ENCODE measurements at regions not wholly inside any gene's neighbourhood (a gene's known extent, or its start where the extent isn't known, plus 50 kb on each side); places are given as distances from the start of the nearest gene placed in this dataset.

DNA sequence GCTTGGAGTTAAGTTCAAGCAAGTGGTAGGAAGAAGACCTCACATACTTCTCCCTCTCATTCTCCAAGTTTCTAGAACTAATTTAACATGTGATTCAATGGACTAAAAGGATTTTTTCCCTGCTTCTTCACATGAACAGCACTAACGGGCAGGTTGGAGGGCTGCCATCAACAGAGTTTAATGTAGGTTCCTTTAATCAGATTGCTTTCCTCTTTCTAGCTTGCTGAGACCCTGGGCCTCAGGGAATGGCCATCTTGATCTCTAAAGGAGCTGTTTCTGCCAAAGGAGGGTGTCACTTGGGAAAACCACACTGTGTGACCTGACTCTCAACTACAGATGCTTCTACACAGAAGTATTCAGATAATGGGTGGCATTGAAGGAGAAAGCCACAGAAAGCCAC is 223.3 kb downstream of the PIK3R1 start:
- Histone ChIP-seq H3K9me3 (no peaks in the 10 kb centered on the region), H3K27ac (no peak overlapping the region), H3K4me3 (no peak overlapping the region), H3K36me3 (no peaks in the 10 kb centered on the region), H3K4me1 (peaks cover 0 to 21% (median 0%) of the 10 kb centered on the region in 4 donors), H3K27me3 (no peaks in the 10 kb centered on the region)
- TF ChIP-seq POLR2AphosphoS5 (IDR thresholded peaks at IDR 0.05) (no peak), EP300 (IDR thresholded peaks at IDR 0.05; ENCODE audit: low read depth) (no peak), POLR2A (IDR thresholded peaks at IDR 0.05) (no peak)
- TF ChIP-seq, protein P1, sequence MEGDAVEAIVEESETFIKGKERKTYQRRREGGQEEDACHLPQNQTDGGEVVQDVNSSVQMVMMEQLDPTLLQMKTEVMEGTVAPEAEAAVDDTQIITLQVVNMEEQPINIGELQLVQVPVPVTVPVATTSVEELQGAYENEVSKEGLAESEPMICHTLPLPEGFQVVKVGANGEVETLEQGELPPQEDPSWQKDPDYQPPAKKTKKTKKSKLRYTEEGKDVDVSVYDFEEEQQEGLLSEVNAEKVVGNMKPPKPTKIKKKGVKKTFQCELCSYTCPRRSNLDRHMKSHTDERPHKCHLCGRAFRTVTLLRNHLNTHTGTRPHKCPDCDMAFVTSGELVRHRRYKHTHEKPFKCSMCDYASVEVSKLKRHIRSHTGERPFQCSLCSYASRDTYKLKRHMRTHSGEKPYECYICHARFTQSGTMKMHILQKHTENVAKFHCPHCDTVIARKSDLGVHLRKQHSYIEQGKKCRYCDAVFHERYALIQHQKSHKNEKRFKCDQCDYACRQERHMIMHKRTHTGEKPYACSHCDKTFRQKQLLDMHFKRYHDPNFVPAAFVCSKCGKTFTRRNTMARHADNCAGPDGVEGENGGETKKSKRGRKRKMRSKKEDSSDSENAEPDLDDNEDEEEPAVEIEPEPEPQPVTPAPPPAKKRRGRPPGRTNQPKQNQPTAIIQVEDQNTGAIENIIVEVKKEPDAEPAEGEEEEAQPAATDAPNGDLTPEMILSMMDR (IDR thresholded peaks at IDR 0.05), result no peak
- intact Hi-C loops (cut with DNase I; ENCODE audit: low total_unique reads) (no loop called here), in situ Hi-C loops (cut with MboI; ENCODE audit: low pct_ligation_motif_present in 1 of 4, low pct_unique_long_range_greater_than_20kb in 1 of 4, low sequenced_read_pairs in 3 of 4) (no loop called here)
- WGBS, 2 donors (ENCODE audit: low coverage in 1 of 2), result 48% methylated on average over 1 of the region's 1 CpG; no CpG with 5 or more reads in 1 of the 2 donors
- no peak for DNase-seq

DNA sequence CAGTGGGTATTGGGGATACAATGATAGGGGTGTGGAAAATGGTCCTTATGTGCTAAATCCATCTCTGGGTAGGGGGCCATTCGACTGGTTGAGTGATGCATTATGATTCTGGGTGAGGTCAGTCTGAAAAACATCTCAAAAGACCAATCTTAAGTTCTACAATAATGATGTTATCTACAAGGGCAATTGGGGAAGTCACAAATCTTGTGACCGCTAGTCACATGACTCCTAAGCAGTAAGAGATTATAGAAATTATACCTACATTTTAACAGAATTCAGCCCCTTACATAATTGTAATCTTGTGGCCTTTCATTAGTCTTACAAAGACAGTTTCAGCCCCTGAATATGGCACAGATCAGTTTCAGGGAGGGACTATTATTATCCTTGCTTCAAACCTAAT is 224.7 kb downstream of the PIK3R1 start:
- no peaks in the 10 kb centered on the region for H3K27me3 ChIP-seq
- H3K4me1 ChIP-seq, result peaks cover 8 to 15% (median 11%) of the 10 kb centered on the region in 4 donors
- in situ Hi-C loops (cut with MboI; ENCODE audit: low pct_ligation_motif_present in 1 of 4, low pct_unique_long_range_greater_than_20kb in 1 of 4, low sequenced_read_pairs in 3 of 4), result no loop called here
- WGBS, 2 donors (ENCODE audit: low coverage in 1 of 2), result 88 to 92% methylated on average over 1 to 2 of the region's 2 CpGs
- no peaks in the 10 kb centered on the region for H3K9me3 ChIP-seq
- H3K36me3 ChIP-seq, result no peaks in the 10 kb centered on the region
- H3K4me3 ChIP-seq, result no peak overlapping the region
- H3K27ac ChIP-seq, result no peak overlapping the region
- intact Hi-C loops (cut with DNase I; ENCODE audit: low total_unique reads), result no loop called here
- TF ChIP-seq POLR2A (IDR thresholded peaks at IDR 0.05) (no peak), EP300 (IDR thresholded peaks at IDR 0.05; ENCODE audit: low read depth) (no peak), POLR2AphosphoS5 (IDR thresholded peaks at IDR 0.05) (no peak)
- TF ChIP-seq, protein P1 (IDR thresholded peaks at IDR 0.05), result no peak
- no peak for DNase-seq

DNA sequence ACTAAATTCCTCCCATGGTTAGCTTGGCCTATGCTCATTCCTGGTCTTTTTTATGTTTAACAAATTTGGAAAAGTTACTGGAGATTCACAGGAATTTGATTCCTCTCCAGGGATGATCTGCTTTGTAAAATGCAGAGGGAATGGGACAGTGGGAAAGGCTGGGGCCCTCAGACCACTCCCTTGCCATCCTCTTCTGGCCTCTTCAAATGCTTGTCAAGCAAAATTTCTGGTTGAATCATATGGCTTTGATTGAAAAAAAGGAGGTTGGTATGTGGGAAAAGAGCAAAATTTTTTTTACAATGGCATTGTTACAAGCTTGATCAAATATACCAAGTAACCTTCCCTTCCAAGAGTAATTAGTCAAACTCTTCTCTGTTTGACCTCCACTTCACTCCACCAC is 225.1 kb downstream of the PIK3R1 start:
- DNase-seq, result no peak
- Histone ChIP-seq H3K9me3 (no peaks in the 10 kb centered on the region), H3K4me1 (peaks cover 8 to 11% (median 11%) of the 10 kb centered on the region in 4 donors), H3K4me3 (no peak overlapping the region), H3K27me3 (no peaks in the 10 kb centered on the region), H3K27ac (no peak overlapping the region), H3K36me3 (no peaks in the 10 kb centered on the region)
- intact Hi-C loops (cut with DNase I; ENCODE audit: low total_unique reads), result no loop called here
- in situ Hi-C loops (cut with MboI; ENCODE audit: low pct_ligation_motif_present in 1 of 4, low pct_unique_long_range_greater_than_20kb in 1 of 4, low sequenced_read_pairs in 3 of 4), result no loop called here
- TF ChIP-seq POLR2AphosphoS5 (IDR thresholded peaks at IDR 0.05) (no peak), EP300 (IDR thresholded peaks at IDR 0.05; ENCODE audit: low read depth) (no peak), POLR2A (IDR thresholded peaks at IDR 0.05) (no peak)
- TF ChIP-seq, protein P1 (IDR thresholded peaks at IDR 0.05), result no peak

DNA sequence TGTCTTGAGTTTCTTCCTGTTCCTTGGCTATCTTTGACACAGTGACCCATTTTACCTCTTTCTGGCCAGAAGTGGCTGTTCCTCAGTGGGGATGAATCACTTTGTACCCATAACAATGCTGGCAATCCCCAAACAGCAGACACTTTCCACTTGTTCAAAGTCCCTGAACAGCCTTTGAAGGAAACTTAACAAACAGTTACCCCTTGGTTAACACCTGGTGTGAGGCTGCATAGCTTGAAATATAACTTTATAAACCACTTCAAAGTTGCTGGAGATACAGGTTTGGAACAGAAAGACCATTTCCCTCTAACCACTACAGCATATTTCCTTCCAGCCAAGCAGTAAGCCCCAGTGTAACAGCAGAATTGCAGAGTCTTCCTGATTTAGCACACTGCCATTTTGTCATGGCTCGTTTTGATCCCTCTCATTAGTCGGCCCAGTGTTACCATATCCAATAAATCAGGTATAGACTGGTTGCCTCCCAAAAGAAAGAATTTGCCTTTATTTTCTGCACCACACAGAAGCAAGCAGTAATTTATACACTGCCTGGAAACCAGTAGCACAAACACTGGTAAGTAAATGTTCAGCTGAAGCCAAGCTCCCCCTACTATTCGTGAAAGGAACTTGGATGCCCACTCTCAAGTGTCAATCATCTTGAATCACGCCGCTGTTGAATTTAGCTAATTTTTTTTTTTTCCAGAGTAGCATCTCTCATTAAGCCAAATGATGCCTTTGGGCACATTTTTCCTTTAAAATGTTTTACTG is 225.9 kb downstream of the PIK3R1 start:
- TF ChIP-seq POLR2A (IDR thresholded peaks at IDR 0.05) (no peak), EP300 (IDR thresholded peaks at IDR 0.05; ENCODE audit: low read depth) (no peak), POLR2AphosphoS5 (IDR thresholded peaks at IDR 0.05) (no peak)
- TF ChIP-seq, protein P1 (IDR thresholded peaks at IDR 0.05), result no peak
- intact Hi-C loops (cut with DNase I; ENCODE audit: low total_unique reads) (no loop called here), in situ Hi-C loops (cut with MboI; ENCODE audit: low pct_ligation_motif_present in 1 of 4, low pct_unique_long_range_greater_than_20kb in 1 of 4, low sequenced_read_pairs in 3 of 4) (no loop called here)
- Histone ChIP-seq H3K4me1 (peaks cover 7 to 11% (median 10%) of the 10 kb centered on the region in 4 donors), H3K36me3 (no peaks in the 10 kb centered on the region), H3K9me3 (no peaks in the 10 kb centered on the region), H3K4me3 (no peak overlapping the region), H3K27me3 (no peaks in the 10 kb centered on the region), H3K27ac (no peak overlapping the region)
- 73 to 86% methylated on average over 5 of the region's 5 CpGs for WGBS, 2 donors (ENCODE audit: low coverage in 1 of 2)
- no peak for DNase-seq

Measured in transverse colon (tissue), 4 donors.